Fibroblast of villous mesenchyme (primary cell): ENCODE measurements at regions not wholly inside any gene's neighbourhood (a gene's known extent, or its start where the extent isn't known, plus 50 kb on each side); places are given as distances from the start of the nearest gene placed in this dataset.
"Not testable (repeated sequence)": the region's sequence is repeated elsewhere in the genome, so short reads cannot be mapped to it uniquely, and the experiment has no call there.

Experiments
- DNase-seq: peaks from one replicate; pipeline ENCODE4 v3.0.0-alpha.2; 2010; ENCODE audit warnings: low read depth
- H3K4me3 ChIP-seq: 2 replicates; pipeline ENCODE4 v1.5.1; 2011; ENCODE audit warnings: low read depth, mild to moderate bottlenecking, low read length
- TF ChIP-seq, protein P1 (sequence below): IDR thresholded peaks from 2 replicates; pipeline ENCODE4 v1.5.1; 2012; ENCODE audit warnings: low read depth, mild to moderate bottlenecking, low read length; ENCODE audit not compliant: insufficient read depth

DNA sequence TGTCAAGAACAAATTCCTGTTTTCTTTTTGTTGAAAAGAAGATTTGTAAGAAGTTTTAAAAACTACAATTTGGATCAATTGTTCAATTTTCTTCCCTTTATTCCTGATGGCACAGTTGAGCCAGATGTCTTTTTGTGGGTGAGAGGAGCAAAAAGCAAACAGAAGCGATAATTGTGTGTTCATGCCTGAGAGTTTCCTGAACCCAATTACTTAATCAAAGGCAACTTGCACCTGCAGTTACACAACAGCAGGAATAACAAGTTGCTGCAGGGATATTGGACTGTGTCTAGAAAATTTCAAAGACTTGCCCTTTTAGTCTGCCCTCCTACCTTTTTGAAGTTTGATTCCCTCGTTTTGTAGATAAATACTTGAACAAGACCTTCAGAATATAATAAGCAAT lies 383.6 kb downstream of the DSEL start:
- no peak overlapping the region for H3K4me3 ChIP-seq
- no peak for DNase-seq

GRCh38 chr18:67131498-67131897 lies 385.0 kb downstream of the DSEL start:
- no peak for DNase-seq
- TF ChIP-seq, protein P1, sequence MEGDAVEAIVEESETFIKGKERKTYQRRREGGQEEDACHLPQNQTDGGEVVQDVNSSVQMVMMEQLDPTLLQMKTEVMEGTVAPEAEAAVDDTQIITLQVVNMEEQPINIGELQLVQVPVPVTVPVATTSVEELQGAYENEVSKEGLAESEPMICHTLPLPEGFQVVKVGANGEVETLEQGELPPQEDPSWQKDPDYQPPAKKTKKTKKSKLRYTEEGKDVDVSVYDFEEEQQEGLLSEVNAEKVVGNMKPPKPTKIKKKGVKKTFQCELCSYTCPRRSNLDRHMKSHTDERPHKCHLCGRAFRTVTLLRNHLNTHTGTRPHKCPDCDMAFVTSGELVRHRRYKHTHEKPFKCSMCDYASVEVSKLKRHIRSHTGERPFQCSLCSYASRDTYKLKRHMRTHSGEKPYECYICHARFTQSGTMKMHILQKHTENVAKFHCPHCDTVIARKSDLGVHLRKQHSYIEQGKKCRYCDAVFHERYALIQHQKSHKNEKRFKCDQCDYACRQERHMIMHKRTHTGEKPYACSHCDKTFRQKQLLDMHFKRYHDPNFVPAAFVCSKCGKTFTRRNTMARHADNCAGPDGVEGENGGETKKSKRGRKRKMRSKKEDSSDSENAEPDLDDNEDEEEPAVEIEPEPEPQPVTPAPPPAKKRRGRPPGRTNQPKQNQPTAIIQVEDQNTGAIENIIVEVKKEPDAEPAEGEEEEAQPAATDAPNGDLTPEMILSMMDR: no peak
- H3K4me3 ChIP-seq: no peak overlapping the region

More for the DNA sequence above, 383.6 kb downstream of the DSEL start:
- TF ChIP-seq, protein P1: no peak

- DNase-seq, H3K4me3 ChIP-seq: not testable (repeated sequence)
Observed at GRCh38 chr18:67126751-67127150, 389.8 kb downstream of the DSEL start.

- TF ChIP-seq, protein P1: no peak
- no peak for DNase-seq
- H3K4me3 ChIP-seq: no peak overlapping the region
Observed at GRCh38 chr18:67123901-67124300, 392.6 kb downstream of the DSEL start.

DNA sequence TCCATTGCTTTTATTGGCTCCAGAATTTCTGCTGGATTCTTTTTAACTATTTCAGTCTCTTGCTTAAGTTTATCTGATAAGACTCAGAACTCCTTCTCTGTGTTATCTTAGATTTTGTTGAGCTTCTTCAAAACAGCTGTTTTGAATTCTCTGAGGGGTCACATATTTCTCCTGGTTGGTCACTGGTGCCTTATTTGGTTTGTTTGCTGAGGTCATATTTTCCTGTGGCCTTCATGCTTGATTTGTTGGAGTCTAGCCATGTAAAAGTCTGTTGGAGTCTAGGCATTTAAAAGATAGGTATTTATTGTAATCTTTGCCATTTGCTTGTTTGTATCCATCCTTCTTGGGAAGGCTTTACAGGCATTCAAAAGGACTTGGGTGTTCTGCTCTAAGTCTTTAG lies 398.7 kb downstream of the DSEL start:
- TF ChIP-seq, protein P1: no peak
- no peak for DNase-seq
- H3K4me3 ChIP-seq: no peak overlapping the region

GRCh38 chr18:67109535-67109934 lies 407.0 kb downstream of the DSEL start:
- no peak overlapping the region for H3K4me3 ChIP-seq
- TF ChIP-seq, protein P1: no peak
- no peak for DNase-seq

DNA sequence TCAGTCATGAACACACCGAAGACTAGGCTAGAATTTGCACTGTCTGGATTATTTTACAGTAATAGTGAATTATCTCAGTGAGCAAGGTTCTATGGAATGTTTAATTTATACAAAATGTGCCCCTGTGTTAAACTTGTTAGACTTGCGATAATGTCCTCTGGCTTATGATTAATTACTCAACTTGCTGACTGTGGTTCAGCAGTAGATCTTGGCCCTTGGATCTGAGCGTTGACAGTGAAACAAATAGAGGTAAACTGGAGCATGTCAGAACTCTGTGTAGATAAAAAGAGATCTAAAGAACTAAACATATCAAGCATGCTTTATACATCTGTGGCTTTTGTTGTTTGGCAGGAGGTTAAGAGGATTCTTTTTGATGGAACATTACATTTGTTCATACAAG lies 407.6 kb downstream of the DSEL start:
- no peak overlapping the region for H3K4me3 ChIP-seq
- DNase-seq: no peak

More for the DNA sequence above, 407.6 kb downstream of the DSEL start:
- TF ChIP-seq, protein P1: no peak
